ENCODE measurements at regions not wholly inside any gene's neighbourhood (a gene's known extent, or its start where the extent isn't known, plus 50 kb on each side); places are given as distances from the start of the nearest gene placed in this dataset.

- Histone ChIP-seq H3K27me3 (ENCODE audit: control insufficient read depth in 3 of 3, insufficient read depth in 3 of 3, low read depth in 1 of 3, low read length in 3 of 3) (no peaks in the 10 kb centered on the region), H4K91ac (ENCODE audit: low read depth, low read length, poor library complexity) (no peak overlapping the region), H4K8ac (ENCODE audit: low read depth, low read length) (no peak overlapping the region), H3K4me2 (ENCODE audit: insufficient read depth, low read length, poor library complexity, severe bottlenecking) (no peak overlapping the region), H3K36me3 (replicated peaks in 1 of 2; ENCODE audit: control insufficient read depth in 2 of 2, insufficient read depth in 2 of 2, low read length in 2 of 2) (no peaks in the 10 kb centered on the region), H3K27ac (replicated peaks; ENCODE audit: low read length) (no peak overlapping the region), H3K23ac (ENCODE audit: low read depth, low read length, poor library complexity) (no peak overlapping the region), H3K79me1 (ENCODE audit: low read depth, low read length) (no peaks in the 10 kb centered on the region), H2BK5ac (ENCODE audit: low read length) (no peak overlapping the region), H3K4ac (ENCODE audit: low read length) (no peak overlapping the region), H3K9me3 (replicated peaks in 1 of 2; ENCODE audit: control insufficient read depth in 2 of 2, insufficient read depth in 1 of 2, low read depth in 1 of 2, low read length in 2 of 2) (no peaks in the 10 kb centered on the region), H2AFZ (ENCODE audit: low read length) (no peak overlapping the region), H2BK15ac (ENCODE audit: low read length) (no peak overlapping the region), H3K14ac (ENCODE audit: low read length) (no peak overlapping the region), H2AK5ac (ENCODE audit: low read depth, low read length) (no peak overlapping the region), H3K9ac (ENCODE audit: low read depth, low read length, poor library complexity) (no peak overlapping the region), H3K4me1 (ENCODE audit: control insufficient read depth in 2 of 2, insufficient read depth in 1 of 2, low read depth in 1 of 2, low read length in 2 of 2) (no peaks in the 10 kb centered on the region), H2BK12ac (ENCODE audit: low read length) (no peak overlapping the region), H2BK120ac (ENCODE audit: low read depth, low read length) (no peak overlapping the region), H3K4me3 (ENCODE audit: low read length in 2 of 2) (no peak overlapping the region), H3K18ac (ENCODE audit: low read length) (no peak overlapping the region)
- no CpG with 5 or more reads among the region's 1 CpG for WGBS, 2 donors (ENCODE audit: extremely low coverage in 2 of 2, insufficient read length in 2 of 2, insufficient replicate concordance in 1 of 2)
- no peak for DNase-seq (ENCODE audit: low spot score)
Measured at GRCh38 chr6:134708079-134708478, 241.8 kb downstream of the ALDH8A1 start.

- Histone ChIP-seq H3K18ac (ENCODE audit: low read length) (no peak overlapping the region), H3K23ac (ENCODE audit: low read depth, low read length, poor library complexity) (no peak overlapping the region), H3K4ac (ENCODE audit: low read length) (no peak overlapping the region), H2AFZ (ENCODE audit: low read length) (no peak overlapping the region), H3K9me3 (replicated peaks in 1 of 2; ENCODE audit: control insufficient read depth in 2 of 2, insufficient read depth in 1 of 2, low read depth in 1 of 2, low read length in 2 of 2) (no peaks in the 10 kb centered on the region), H3K27ac (replicated peaks; ENCODE audit: low read length) (no peak overlapping the region), H3K4me1 (ENCODE audit: control insufficient read depth in 2 of 2, insufficient read depth in 1 of 2, low read depth in 1 of 2, low read length in 2 of 2) (no peaks in the 10 kb centered on the region), H4K91ac (ENCODE audit: low read depth, low read length, poor library complexity) (no peak overlapping the region), H3K27me3 (ENCODE audit: control insufficient read depth in 3 of 3, insufficient read depth in 3 of 3, low read depth in 1 of 3, low read length in 3 of 3) (no peaks in the 10 kb centered on the region), H4K8ac (ENCODE audit: low read depth, low read length) (no peak overlapping the region), H2AK5ac (ENCODE audit: low read depth, low read length) (no peak overlapping the region), H3K79me1 (ENCODE audit: low read depth, low read length) (no peaks in the 10 kb centered on the region), H2BK12ac (ENCODE audit: low read length) (no peak overlapping the region), H3K9ac (ENCODE audit: low read depth, low read length, poor library complexity) (no peak overlapping the region), H2BK120ac (ENCODE audit: low read depth, low read length) (no peak overlapping the region), H2BK15ac (ENCODE audit: low read length) (no peak overlapping the region), H3K36me3 (replicated peaks in 1 of 2; ENCODE audit: control insufficient read depth in 2 of 2, insufficient read depth in 2 of 2, low read length in 2 of 2) (no peaks in the 10 kb centered on the region), H3K4me2 (ENCODE audit: insufficient read depth, low read length, poor library complexity, severe bottlenecking) (no peak overlapping the region), H3K4me3 (ENCODE audit: low read length in 2 of 2) (no peak overlapping the region), H3K14ac (ENCODE audit: low read length) (no peak overlapping the region), H2BK5ac (ENCODE audit: low read length) (no peak overlapping the region)
- no CpG with 5 or more reads among the region's 5 CpGs for WGBS, 2 donors (ENCODE audit: extremely low coverage in 2 of 2, insufficient read length in 2 of 2, insufficient replicate concordance in 1 of 2)
- peak; percentile 36 for DNase-seq (ENCODE audit: low spot score)
Measured at GRCh38 chr6:134707342-134708031, 242.4 kb downstream of the ALDH8A1 start.

- Histone ChIP-seq H3K9me3 (replicated peaks in 1 of 2; ENCODE audit: control insufficient read depth in 2 of 2, insufficient read depth in 1 of 2, low read depth in 1 of 2, low read length in 2 of 2) (no peaks in the 10 kb centered on the region), H2BK15ac (ENCODE audit: low read length) (no peak overlapping the region), H3K9ac (ENCODE audit: low read depth, low read length, poor library complexity) (no peak overlapping the region), H3K79me1 (ENCODE audit: low read depth, low read length) (no peaks in the 10 kb centered on the region), H3K27me3 (ENCODE audit: control insufficient read depth in 3 of 3, insufficient read depth in 3 of 3, low read depth in 1 of 3, low read length in 3 of 3) (no peaks in the 10 kb centered on the region), H3K14ac (ENCODE audit: low read length) (no peak overlapping the region), H3K4me3 (ENCODE audit: low read length in 2 of 2) (no peak overlapping the region), H3K36me3 (replicated peaks in 1 of 2; ENCODE audit: control insufficient read depth in 2 of 2, insufficient read depth in 2 of 2, low read length in 2 of 2) (no peaks in the 10 kb centered on the region), H2BK12ac (ENCODE audit: low read length) (no peak overlapping the region), H4K8ac (ENCODE audit: low read depth, low read length) (no peak overlapping the region), H3K23ac (ENCODE audit: low read depth, low read length, poor library complexity) (no peak overlapping the region), H2AK5ac (ENCODE audit: low read depth, low read length) (no peak overlapping the region), H3K18ac (ENCODE audit: low read length) (no peak overlapping the region), H3K4me2 (ENCODE audit: insufficient read depth, low read length, poor library complexity, severe bottlenecking) (no peak overlapping the region), H3K4me1 (ENCODE audit: control insufficient read depth in 2 of 2, insufficient read depth in 1 of 2, low read depth in 1 of 2, low read length in 2 of 2) (no peaks in the 10 kb centered on the region), H4K91ac (ENCODE audit: low read depth, low read length, poor library complexity) (no peak overlapping the region), H3K27ac (replicated peaks; ENCODE audit: low read length) (no peak overlapping the region), H3K4ac (ENCODE audit: low read length) (no peak overlapping the region), H2AFZ (ENCODE audit: low read length) (no peak overlapping the region), H2BK120ac (ENCODE audit: low read depth, low read length) (no peak overlapping the region), H2BK5ac (ENCODE audit: low read length) (no peak overlapping the region)
- no peak for DNase-seq (ENCODE audit: low spot score)
- WGBS, 2 donors (ENCODE audit: extremely low coverage in 2 of 2, insufficient read length in 2 of 2, insufficient replicate concordance in 1 of 2): no CpG with 5 or more reads among the region's 2 CpGs
Measured at GRCh38 chr6:134706806-134707205, 243.1 kb downstream of the ALDH8A1 start.

GRCh38 chr6:134706153-134706552, 243.7 kb downstream of the ALDH8A1 start:
- no peak overlapping the region for H3K4ac ChIP-seq (ENCODE audit: low read length)
- H2BK15ac ChIP-seq (ENCODE audit: low read length): no peak overlapping the region
- H3K4me3 ChIP-seq (ENCODE audit: low read length in 2 of 2): no peak overlapping the region
- H3K23ac ChIP-seq (ENCODE audit: low read depth, low read length, poor library complexity): no peak overlapping the region
- DNase-seq (ENCODE audit: low spot score): no peak
- H4K8ac ChIP-seq (ENCODE audit: low read depth, low read length): no peak overlapping the region
- no peaks in the 10 kb centered on the region for H3K4me1 ChIP-seq (ENCODE audit: control insufficient read depth in 2 of 2, insufficient read depth in 1 of 2, low read depth in 1 of 2, low read length in 2 of 2)
- no peak overlapping the region for H2BK120ac ChIP-seq (ENCODE audit: low read depth, low read length)
- no peaks in the 10 kb centered on the region for H3K9me3 ChIP-seq (replicated peaks in 1 of 2; ENCODE audit: control insufficient read depth in 2 of 2, insufficient read depth in 1 of 2, low read depth in 1 of 2, low read length in 2 of 2)
- no peaks in the 10 kb centered on the region for H3K79me1 ChIP-seq (ENCODE audit: low read depth, low read length)
- no peak overlapping the region for H3K4me2 ChIP-seq (ENCODE audit: insufficient read depth, low read length, poor library complexity, severe bottlenecking)
- no peak overlapping the region for H3K18ac ChIP-seq (ENCODE audit: low read length)
- H2BK12ac ChIP-seq (ENCODE audit: low read length): no peak overlapping the region
- no peaks in the 10 kb centered on the region for H3K27me3 ChIP-seq (ENCODE audit: control insufficient read depth in 3 of 3, insufficient read depth in 3 of 3, low read depth in 1 of 3, low read length in 3 of 3)
- no peak overlapping the region for H2AFZ ChIP-seq (ENCODE audit: low read length)
- H4K91ac ChIP-seq (ENCODE audit: low read depth, low read length, poor library complexity): no peak overlapping the region
- no peak overlapping the region for H3K9ac ChIP-seq (ENCODE audit: low read depth, low read length, poor library complexity)
- no peak overlapping the region for H2AK5ac ChIP-seq (ENCODE audit: low read depth, low read length)
- no peak overlapping the region for H2BK5ac ChIP-seq (ENCODE audit: low read length)
- no peak overlapping the region for H3K27ac ChIP-seq (replicated peaks; ENCODE audit: low read length)
- H3K36me3 ChIP-seq (replicated peaks in 1 of 2; ENCODE audit: control insufficient read depth in 2 of 2, insufficient read depth in 2 of 2, low read length in 2 of 2): no peaks in the 10 kb centered on the region
- no peak overlapping the region for H3K14ac ChIP-seq (ENCODE audit: low read length)
- no CpG with 5 or more reads among the region's 3 CpGs for WGBS, 2 donors (ENCODE audit: extremely low coverage in 2 of 2, insufficient read length in 2 of 2, insufficient replicate concordance in 1 of 2)

Measured in neuronal stem cell (in vitro differentiated cells).